NCI-H82 treated with DMSO at 0.1 percent for 48 hours (cell line): ENCODE measurements at regions not wholly inside any gene's neighbourhood (a gene's known extent, or its start where the extent isn't known, plus 50 kb on each side); places are given as distances from the start of the nearest gene placed in this dataset.

ENCODE experiments used
- DNase-seq: peaks from one replicate; lab custom pipeline; 2025; ENCODE audit not compliant: unreplicated experiment; lab: John Stamatoyannopoulos, UW

DNA sequence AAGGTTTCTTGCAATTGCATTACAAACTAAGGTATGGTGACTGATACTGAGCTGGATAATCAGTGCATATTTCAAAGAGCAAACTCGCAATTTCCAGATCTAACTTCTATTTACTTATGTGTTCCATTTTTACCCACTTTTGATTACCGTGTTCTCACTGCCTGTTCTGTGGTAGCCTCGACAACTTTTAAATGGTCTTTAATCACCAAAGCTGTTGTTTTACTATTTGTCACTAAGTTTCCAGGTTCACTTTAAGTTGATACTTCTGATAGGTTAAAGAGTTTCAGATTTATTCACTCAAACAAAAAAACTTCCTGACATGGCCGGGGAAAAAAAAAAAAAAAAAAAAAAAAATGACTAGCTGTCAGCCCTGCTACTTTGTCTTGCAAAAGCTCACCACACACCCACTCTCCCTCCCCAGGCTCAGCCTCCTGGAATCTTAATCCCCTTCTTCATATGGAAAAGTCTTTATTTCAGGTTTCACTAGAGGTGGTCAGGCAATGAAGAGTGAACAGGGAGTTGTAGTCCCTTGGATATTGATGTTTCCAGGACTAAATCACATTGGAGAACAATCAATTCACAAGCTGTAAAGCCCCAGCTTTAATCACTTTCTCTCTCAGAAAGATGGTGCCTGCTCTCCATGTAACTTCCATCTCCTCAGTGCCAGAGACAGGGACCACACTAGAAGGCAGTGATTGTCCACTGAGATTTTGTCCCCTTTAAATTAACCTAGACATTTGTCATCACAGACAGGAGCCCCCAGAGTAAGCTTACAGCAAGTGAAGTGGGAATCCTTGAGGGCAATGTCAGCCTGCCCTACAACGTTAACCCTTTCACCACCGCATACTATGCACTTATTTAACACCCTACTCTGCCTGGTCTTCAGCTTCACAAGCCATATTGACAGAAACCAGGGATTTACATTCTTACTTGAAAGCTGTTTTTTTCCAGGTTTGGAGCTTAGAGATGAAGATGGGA lies 749.1 kb upstream of the SORCS1 start:
- DNase-seq, result no peak

DNA sequence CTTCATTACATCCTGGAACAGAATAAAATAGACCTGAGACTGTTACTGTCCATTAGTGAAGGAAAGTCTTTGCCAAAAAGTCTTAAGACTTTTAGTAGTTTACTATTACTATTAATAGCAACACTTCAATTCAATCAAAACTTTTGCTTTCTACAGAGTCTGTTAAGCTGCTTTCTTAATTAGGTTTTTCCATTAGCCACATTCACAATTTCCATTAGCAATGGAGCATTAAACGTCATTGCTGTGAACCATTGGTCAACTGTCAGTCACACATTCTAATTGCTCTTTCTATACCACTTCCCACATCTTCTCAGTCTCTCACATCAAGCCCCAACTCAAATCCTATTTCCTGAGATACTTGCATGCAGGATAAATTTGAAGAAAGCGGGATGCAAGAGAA lies 736.6 kb upstream of the SORCS1 start:
- DNase-seq, result no peak

DNA sequence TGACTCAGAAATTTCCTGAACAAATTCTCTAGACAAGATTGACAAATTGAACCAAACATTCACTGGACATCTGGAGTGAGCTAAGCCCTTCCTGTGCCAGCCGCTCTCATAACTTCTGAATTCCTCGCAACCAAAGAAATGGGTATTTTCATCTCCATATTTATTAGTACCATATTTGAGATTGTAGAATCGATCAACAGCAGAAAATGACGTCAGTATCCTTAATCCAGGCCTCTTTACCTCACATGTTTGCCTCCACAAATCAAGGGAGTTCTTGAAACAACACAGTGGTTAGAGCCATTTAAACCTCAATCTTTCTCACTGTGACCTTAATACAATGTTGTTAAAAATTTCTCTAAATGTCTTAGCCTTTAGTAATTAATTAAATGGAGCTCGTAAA lies 735.6 kb upstream of the SORCS1 start:
- DNase-seq, result no peak

DNA sequence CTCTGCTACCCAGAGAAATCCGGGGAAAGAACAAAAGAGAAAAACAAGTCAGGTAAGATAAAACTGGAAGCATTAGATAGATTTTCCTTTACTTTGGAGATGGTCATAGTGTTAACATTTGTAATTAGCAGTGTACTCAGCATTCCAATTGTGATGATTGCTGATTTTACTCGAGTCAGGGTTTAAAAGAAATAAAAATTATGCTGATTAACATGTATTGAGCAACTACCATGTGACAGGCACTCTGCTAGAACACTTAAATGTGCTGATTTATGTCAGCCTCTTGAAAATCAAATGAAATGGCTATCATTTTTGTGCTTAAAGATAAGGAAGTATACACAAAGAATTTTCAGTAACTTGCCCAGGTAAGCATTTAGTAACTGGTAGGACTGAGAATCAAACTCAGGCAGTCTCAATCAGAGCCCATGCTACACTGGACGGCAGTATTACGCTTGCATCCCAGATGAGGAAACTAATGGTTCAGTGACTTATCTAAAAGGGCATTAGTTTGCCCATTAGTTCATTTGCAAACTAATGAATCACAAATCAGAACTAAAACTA lies 735.1 kb upstream of the SORCS1 start:
- DNase-seq, result no peak

DNA sequence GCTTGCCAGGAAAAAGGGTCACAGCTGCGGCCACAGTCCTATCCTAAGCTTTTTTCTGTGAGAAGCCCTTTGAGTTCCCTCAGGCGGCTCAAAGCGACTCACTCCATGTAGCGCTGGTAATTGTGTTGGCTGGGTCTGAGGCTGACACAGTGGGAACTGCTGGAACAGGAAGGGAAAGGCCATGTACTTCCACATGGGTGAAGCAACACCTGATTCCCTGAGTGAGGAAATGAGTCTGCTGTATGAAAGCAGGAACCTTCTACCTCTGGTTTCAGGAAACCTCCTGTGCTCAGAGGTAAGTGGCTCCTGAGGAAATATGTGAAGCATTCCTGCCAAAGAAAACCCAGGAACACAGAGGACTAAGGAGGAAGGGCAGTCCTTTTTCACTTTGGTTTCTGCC lies 734.6 kb upstream of the SORCS1 start:
- no peak for DNase-seq

DNA sequence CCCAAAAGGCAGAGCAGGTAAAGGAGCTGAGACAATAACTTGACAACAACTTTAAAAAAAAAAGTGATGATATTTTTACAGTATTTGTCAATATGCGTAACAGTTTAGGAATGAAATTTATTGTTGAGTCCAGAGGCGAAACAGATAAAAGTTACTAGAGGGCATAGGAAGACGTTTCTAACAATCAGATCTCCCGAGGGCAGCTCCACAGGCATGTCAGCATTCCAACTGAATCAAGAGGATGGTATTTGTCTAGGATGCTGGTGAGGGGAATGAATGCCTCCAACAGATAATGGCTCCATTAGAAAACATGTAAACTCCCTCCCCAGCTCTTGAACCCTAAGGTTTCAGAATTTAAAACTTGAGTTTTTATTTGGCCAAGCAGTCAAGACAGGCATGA lies 733.9 kb upstream of the SORCS1 start:
- no peak for DNase-seq

DNA sequence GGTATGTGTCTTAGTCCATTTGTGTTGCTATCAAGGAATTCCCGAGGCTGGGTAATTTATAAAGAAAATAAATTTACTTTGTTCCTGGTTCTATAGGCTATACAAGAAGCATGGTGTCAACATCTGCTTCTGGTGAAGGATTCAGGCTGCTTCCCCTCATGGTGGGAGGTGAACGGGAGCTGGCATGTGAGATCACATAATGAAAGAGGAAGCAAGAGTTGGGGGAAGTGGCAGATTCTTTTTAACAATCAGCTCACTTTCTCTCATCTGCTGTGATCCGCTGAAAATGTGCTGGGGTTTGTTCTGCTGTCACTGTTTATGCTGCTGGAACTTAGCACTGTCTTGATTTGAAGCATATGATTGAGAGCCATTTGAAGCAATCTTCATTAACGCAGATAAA lies 730.0 kb upstream of the SORCS1 start:
- DNase-seq, result no peak

DNA sequence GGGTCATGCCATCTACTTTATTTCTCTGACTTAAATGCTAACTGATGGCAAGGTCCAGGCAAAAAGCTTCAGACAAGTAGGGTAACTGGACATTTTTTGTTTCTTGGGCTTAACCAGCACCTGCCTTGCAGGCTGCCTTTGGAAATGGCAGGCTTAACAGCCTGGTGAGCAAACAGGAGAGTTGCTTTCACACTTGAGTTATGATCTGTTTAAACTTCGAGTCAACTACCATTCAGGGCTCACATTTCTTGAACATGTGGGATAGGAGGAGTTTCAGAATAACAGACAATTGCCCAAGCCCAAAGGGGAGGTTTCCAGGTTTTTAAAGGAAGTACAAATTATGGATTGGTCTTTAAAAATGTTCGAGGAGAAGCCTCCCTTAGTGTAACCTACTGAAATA lies 724.6 kb upstream of the SORCS1 start:
- DNase-seq, result no peak

DNA sequence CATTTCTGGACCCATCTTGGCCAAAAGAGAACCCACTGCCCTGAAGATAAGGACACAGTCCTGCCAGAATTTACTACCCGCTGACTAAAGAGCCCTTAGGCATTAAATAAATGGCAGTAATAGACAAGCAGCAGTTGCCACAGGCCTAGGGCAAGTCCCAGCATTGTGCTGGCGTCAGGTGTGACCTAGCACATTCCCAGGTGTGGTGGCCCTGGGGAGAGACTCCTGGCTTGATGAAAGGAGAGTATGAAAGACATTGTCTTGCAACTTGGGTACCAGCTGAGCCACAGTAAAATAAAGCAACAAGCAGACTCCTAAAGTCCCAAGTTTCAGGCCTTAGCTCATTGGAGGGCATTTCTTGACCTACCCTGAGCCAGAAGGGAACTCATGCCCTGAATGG lies 715.7 kb upstream of the SORCS1 start:
- DNase-seq, result no peak

DNA sequence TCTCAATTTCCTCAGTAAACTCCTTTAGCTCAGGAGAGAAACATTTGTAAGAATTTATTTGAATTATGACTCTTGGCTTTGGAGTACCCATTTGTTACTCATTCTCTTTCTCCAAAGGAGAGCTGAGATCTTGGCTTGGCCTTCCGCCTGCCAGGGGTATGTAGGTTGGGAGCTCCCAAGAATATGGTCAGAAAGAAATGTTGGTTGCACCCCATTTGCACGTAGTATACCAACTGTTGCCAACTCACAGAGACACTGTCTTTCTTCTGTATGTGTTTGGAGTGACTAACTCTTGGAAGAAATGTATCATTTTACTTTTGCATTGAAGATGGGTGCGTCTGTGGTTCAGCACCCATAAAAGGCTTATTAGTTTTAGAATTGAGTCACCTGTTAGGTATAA lies 708.5 kb upstream of the SORCS1 start:
- DNase-seq, result no peak

DNA sequence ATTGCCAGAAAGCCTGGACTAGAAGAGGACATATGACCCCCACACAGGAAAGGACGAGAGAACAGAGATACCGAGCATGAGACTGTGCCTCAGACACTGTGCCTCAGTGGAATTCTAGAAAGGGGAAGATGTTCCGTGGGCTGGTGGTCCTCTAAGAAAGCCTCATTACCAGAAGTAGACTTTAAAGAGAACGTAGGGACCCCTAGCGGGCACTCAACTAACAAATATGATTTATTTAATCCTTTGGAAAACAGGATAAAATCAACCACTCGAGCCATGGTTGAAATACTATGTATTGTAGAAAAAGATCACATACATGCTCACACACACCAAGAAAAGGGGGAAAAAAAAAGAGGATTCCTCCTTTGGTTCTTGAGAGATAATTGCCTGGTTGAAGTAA lies 701.2 kb upstream of the SORCS1 start:
- DNase-seq, result no peak

DNA sequence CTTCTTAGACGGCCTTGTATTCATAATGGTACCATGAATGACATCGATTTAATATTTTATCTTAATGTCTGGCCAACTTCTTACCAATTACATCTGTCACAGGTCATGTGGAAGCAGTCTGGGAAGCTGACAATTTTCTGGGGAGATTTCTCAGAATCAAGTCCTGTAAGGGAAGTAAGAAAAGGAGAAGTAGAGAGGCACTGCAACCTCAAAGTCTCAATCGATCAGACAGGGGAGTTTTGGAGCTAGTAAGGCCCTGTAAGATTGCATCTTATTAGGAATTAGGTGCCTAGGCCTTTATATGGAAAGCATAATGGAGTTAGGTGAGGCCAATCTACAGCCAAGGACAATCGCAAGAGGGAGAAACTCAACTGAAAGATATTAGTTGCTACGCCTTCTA lies 694.6 kb upstream of the SORCS1 start:
- no peak for DNase-seq

DNA sequence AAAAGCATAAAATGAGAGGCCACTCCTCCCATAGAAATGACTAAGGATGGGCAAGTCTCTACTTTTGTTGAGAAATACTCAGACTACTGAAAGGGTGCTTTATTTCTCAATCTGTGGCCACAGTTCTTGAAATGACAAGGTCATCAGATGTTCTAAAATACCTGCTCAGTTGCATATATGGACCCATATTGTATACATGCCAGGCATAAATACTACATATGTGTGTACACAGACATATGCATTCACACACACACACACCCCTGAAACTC lies 691.5 kb upstream of the SORCS1 start:
- DNase-seq, result no peak

DNA sequence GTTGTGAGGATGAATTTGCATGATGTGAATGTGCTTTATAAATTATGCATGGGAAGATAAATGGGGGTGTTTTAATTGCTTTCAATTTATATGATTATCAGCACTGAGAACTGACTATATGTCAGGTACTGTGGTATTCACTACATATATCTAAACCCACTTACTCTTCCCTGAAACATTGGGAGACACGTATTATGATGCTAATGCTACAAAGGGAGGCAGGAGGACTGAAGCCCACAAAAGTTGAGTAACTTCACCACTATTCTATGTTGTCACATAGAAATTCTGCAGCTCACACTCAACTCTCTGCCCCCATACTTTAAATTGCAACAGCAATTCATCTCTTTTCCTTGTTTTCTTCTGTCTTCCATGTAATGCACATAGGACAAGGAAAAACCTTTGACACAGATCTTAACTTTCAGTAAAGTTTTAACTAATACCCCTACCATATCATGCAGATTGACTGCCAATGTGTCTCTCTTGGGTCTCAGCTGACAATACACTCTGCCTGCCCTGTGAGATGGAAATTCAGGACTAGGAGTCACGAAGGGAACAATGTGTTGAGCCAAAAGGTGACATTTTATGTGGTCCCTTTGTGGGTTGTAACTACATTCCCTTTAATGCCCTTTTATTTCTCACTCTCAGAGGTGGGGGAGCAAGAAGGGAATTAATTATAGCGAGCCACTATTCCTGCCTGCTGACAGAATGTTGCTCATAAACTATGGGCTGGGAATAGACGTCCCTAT lies 691.0 kb upstream of the SORCS1 start:
- DNase-seq, result no peak

DNA sequence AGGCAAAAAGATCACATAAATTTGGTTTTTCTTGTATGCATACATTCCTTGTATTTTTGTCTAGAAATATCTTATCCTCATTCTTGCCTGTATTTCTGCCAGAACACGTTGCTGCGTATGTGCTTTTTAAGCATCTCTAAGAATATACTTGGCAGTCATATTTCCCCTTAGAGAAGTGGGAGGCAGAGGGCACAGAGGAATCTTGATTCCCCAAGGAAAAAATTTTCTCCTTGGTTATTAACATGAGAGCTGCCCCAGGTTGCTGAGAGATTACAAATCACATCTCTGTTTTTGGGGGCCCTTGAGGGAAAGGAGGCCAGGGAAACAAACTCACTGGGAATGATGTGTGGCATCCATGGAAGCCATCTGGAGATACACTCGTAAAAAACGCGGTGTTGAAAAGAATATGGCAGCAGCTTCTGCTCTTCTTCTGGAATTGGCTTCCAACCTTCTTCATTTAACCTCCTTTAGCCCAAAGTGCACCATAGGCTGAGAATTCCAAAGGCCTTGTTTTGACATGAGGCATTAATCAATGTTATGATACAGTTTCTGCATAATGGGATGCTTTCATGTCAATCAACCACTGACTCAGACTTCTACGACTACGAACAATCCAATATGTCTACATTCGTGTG lies 684.3 kb upstream of the SORCS1 start:
- DNase-seq, result no peak

DNA sequence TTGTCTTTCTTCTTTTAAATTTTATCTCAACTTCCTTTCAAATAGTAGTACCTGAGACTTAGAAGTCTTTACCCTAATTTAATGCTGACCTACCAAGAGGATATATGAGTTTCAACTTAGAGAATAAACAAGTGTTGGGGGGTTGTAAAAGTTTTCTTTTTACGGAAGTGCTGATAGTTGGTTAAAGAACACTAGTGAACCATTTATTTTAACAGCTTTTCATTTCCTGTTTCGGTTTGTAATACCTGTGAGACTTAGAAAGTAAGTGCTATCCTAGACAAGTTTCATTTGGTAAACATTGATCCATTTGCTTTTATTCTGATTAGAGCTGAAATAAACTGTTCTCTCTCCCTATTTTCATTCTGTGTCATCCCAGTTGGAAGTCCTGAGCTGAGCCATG lies 683.1 kb upstream of the SORCS1 start:
- no peak for DNase-seq

DNA sequence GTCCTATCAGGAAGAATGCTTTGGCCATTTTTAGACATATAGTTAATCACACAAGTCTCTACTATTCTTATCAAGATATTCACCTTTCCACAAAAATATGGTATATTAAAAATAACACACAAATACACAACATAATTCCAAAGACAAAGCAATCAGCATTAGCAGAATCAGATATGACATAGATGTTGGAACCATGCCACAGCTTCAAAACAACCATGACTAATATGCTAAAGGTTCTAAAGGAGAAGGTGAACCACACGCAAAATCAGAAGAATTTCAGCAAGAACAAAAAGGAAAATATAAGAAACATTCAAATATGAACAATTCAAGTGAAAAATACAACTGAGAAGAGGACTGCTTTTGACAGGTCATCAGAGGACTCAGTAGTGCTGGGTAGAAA lies 670.2 kb upstream of the SORCS1 start:
- no peak for DNase-seq

DNA sequence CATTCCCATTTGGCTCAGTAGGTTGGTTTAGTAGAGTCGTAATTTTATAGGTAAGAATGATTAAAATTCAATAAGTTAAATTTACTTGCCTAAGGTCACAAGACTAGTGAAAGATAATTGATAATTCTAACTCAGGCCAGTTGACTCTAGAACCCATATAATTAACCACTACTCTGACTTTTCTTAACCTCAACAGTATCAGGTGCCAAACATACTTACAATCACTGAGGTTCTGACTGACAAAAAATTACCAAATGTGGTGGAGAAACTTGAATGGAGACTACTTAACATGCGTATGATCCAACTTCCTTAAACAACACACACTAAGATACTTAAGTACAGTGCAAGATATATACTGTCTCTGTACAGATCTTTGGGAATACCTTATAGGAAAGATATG lies 667.3 kb upstream of the SORCS1 start:
- no peak for DNase-seq

DNA sequence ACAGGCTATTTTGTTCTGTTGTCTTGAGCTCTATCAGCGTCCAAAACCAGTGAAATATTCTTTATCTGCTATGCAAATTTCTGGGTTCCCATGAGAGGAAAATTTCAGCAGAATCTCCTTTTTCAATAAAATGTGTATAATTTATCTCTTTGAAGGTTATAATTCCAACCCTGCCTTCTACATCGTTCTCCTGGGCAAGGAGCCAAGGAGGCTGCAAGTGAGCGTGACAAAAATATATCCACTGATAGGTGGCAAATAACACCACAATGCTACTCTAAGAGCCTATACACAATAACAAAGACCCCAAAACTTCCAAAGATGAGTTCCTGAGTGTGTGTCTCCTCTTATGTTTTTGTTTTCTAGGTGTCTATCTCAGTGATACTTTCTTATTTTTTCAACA lies 664.7 kb upstream of the SORCS1 start:
- DNase-seq, result no peak

DNA sequence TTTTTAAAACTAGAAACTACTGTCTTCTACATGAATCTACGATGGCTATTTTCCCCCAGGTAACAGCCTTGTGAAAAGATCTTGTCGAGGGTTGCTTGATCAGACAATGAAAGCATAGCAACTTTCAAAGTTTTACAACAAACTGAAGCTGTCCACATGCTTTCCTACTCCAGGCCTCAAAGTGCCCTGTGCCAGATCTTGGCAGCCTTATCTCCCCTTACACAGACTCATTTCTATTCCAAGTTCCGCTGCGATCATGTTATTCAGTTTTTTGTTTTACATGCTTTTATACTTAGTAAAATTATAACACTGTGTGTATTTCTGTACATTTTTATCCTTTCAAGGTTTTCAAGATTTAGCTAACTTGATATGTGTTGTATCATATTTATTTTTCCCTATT lies 661.7 kb upstream of the SORCS1 start:
- DNase-seq, result no peak

DNA sequence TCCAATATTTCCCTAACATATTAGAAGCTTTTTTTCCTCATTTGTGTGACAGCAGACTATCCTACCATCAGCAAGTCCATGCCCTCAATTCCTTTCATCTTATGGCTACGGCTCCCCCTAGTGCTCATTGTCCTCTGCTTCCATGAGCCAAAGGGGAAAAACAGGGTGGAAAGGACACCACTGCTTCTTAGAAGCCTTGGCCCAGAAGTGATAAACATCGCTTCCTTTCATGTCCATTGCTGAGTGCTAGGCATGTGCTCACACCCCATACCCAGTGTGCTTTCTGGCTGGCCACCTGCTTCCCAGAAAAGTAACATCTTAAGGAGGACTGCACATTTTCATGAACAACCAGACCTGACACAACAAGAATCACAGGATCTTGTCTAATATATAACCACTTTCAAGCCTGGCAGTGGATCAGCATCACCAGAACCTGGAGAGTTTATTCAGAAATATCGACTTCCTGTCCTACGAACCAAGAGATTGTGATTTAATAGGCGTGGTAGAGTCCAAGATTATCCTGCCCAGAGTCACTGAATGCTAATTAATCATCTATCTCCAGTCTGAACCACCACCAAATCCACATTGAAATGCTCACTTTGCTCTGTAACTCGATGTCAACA lies 650.5 kb upstream of the SORCS1 start:
- peak; percentile 44 for DNase-seq
